ENCODE measurements at regions not wholly inside any gene's neighbourhood (a gene's known extent, or its start where the extent isn't known, plus 50 kb on each side); places are given as distances from the start of the nearest gene placed in this dataset.

DNA sequence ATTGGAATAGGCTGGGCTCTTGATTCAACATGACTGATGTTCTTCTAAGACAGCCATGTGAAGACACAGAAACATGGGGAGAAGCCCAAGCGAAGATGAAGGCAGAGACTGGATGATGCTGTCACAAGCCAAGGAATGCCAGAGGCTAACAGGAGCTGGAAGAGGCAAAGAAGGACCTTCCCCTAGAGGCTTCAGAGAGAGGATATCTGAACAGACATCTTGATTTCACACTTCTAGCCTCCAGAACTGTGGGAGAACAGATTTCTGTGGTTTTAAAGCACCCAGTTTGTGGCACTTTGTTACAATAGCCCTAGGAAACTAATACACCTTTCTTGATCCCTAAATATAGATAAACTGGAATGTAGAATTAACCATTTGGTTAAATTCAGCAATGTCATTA lies 127.0 kb downstream of the EDN1 start:
- TF ChIP-seq, protein P1, sequence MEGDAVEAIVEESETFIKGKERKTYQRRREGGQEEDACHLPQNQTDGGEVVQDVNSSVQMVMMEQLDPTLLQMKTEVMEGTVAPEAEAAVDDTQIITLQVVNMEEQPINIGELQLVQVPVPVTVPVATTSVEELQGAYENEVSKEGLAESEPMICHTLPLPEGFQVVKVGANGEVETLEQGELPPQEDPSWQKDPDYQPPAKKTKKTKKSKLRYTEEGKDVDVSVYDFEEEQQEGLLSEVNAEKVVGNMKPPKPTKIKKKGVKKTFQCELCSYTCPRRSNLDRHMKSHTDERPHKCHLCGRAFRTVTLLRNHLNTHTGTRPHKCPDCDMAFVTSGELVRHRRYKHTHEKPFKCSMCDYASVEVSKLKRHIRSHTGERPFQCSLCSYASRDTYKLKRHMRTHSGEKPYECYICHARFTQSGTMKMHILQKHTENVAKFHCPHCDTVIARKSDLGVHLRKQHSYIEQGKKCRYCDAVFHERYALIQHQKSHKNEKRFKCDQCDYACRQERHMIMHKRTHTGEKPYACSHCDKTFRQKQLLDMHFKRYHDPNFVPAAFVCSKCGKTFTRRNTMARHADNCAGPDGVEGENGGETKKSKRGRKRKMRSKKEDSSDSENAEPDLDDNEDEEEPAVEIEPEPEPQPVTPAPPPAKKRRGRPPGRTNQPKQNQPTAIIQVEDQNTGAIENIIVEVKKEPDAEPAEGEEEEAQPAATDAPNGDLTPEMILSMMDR (conservative IDR thresholded peaks at IDR 0.05; ENCODE audit: low read depth, low read length): no peak
- TF ChIP-seq EZH2 (IDR thresholded peaks at IDR 0.05; ENCODE audit: borderline replicate concordance, low read depth, low read length, poor library complexity, severe bottlenecking): no peak
